DND-41 (cell line): ENCODE measurements at regions not wholly inside any gene's neighbourhood (a gene's known extent, or its start where the extent isn't known, plus 50 kb on each side); places are given as distances from the start of the nearest gene placed in this dataset.

Source experiments
- EZH2 ChIP-seq: IDR thresholded peaks from 3 replicates; pipeline ENCODE4 v1.6.1; 2012; ENCODE audit warnings: borderline replicate concordance, low read depth, mild to moderate bottlenecking, moderate library complexity, low read length, inconsistent platforms; ENCODE audit not compliant: severe bottlenecking
- TF ChIP-seq, protein P1 (sequence below): IDR thresholded peaks from 2 replicates; pipeline ENCODE4 v1.5.1; 2012; ENCODE audit warnings: borderline replicate concordance, low read length, moderate library complexity, mild to moderate bottlenecking; ENCODE audit not compliant: poor library complexity, severe bottlenecking; ENCODE audit errors: extremely low read depth

DNA sequence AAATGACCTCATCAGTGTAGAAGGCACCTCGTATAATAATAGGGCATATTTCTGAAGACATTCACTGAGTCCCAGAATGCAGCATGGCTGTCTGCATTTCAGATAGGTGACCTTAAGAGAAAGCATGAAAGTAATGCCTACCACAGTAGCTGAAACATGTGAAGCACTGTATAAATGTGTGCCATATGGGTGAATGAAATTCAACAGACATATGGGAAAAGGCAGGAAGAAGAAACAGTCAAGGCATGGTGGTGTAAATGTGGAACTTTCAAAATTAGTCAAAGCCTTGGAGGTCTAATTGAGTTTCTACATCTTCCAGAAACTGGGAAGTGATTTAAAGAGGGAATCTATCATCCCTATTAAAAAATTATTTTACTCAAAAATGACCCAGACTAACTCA, 698.2 kb upstream of the GOT2 start:
- TF ChIP-seq, protein P1, sequence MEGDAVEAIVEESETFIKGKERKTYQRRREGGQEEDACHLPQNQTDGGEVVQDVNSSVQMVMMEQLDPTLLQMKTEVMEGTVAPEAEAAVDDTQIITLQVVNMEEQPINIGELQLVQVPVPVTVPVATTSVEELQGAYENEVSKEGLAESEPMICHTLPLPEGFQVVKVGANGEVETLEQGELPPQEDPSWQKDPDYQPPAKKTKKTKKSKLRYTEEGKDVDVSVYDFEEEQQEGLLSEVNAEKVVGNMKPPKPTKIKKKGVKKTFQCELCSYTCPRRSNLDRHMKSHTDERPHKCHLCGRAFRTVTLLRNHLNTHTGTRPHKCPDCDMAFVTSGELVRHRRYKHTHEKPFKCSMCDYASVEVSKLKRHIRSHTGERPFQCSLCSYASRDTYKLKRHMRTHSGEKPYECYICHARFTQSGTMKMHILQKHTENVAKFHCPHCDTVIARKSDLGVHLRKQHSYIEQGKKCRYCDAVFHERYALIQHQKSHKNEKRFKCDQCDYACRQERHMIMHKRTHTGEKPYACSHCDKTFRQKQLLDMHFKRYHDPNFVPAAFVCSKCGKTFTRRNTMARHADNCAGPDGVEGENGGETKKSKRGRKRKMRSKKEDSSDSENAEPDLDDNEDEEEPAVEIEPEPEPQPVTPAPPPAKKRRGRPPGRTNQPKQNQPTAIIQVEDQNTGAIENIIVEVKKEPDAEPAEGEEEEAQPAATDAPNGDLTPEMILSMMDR, result no peak
- no peak for TF ChIP-seq EZH2
